ENCODE measurements at regions not wholly inside any gene's neighbourhood (a gene's known extent, or its start where the extent isn't known, plus 50 kb on each side); places are given as distances from the start of the nearest gene placed in this dataset.

DNA sequence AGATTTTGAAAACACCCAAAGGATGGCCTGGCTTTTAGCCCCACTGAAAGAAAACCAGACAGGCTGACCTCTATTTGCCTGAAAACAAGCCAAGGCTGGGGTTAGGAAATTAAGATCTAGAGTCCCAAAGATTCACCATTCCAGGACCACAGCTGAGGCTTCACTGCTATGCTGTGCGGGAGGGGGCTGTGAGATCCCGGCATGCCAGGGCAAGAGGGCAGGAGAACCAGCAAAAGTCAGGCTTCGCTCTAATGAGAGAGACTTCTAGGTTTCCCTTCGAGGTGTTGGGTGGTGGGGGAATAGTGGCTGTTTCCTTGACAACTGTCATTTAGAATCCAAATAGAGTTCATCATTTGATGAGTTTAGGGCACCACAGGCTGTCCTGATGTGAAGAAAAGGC, 152.9 kb upstream of the NFIB start:
- DNase-seq (ENCODE audit: low spot score), result no peak

DNA sequence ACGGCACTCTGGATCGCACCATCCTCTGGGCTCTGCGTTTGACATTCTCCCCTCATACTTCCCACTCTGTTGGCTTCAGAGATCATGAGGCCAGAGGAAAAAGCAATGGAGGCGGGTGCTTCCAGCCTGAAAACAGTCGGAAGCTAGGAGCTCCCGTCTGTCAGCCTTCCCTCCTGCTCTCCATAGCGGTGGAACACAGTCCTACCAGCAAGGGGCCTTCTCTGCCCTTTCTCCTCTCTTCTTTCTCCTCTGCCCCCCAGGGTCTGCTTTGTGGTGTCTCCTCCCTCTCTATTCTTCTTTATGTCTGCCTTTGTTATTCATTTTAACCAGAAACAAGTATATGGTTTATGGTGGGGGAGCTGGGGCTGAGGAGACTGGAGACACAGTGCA, 152.5 kb upstream of the NFIB start:
- DNase-seq (ENCODE audit: low spot score), result no peak

DNA sequence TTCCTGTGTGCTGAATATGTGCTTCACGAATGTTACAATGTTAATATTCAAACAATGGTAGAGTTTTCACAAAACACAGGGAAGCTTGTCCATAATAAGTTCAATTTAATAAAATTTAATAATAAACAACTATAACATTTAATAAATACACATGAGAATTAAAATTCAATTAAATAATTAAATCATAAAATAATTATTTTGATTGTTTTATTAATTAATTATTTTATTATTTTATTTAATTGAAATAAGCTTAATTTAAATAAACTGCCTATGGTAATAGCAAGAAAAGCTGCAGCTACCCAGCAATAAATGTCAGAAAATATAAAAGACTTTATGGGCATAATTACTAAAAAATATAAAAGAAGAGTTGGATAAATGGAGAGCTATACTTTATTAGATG, 149.0 kb upstream of the NFIB start:
- no peak for DNase-seq (ENCODE audit: low spot score)

DNA sequence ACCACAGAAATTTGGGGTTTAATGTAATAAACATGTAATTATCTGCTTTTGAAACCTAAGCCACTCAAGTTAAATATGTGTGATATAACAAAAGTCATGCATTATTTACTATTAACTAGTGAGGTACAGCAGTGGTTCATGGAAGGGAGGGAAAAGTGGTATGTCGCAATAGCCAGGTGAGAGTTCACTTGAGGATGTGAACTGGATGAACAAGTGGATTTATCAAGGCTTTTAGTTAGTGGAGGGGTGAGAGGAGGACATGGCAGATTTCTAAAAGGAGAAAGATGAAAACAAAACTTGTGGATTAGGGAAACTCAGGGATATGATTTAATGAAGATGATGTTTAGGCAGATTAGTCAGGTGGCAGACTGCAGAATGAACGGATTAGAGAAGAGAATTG, 141.3 kb upstream of the NFIB start:
- DNase-seq (ENCODE audit: low spot score), result no peak

DNA sequence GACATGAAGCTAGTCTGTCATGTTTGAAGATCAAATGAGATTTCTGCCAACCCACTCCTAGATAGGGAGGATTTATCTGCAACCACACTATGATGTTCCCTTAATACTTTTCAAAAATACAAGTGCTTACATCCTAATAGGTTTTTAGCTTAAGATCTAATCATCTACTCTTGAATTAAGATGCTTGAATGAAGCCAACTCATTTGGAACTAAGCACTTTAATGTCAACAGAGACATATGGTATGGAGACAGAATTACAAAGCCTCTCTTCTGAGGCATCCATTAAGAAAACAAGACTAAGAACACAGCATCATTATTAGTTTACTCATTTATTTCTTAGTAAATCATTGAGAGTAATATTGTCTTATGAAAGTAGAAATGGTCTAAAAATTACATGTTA, 139.3 kb upstream of the NFIB start:
- no peak for DNase-seq (ENCODE audit: low spot score)

DNA sequence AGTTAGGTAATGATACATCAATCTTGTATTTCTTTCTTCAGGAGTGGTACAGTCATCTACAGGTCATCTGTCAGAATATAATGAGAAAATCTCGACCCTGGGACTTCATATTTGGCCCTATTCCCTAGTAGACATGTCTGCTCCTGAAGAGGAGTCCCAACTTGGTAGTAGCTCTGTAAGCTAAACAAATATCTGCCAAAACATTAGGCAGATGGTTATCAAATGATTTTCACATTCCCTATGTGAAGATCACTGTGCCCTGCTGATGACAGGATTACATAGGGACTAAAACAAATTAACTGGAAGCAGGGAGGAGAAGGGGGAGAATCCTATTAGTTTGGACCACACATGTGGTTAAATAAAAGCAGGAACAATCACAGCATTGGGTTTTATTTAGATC, 138.6 kb upstream of the NFIB start:
- no peak for DNase-seq (ENCODE audit: low spot score)

DNA sequence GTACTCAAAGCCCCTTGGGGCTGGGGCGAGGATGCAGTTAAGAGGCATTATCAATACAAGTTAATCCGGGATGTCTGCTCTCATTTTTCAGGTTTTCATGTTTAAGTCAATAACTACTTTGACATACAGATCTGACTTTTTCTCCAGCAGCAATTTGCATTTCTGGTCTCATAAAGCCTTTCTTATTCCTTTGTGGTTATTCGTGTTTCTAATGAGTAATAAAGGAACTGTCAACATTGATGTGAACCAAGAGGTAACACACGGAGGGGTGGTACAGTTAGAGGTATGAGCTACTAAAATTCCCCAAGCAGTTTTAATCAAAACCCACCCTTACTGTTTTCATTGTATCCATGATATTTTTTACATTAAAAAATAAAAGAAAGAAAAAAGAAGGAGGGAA, 138.0 kb upstream of the NFIB start:
- no peak for DNase-seq (ENCODE audit: low spot score)

DNA sequence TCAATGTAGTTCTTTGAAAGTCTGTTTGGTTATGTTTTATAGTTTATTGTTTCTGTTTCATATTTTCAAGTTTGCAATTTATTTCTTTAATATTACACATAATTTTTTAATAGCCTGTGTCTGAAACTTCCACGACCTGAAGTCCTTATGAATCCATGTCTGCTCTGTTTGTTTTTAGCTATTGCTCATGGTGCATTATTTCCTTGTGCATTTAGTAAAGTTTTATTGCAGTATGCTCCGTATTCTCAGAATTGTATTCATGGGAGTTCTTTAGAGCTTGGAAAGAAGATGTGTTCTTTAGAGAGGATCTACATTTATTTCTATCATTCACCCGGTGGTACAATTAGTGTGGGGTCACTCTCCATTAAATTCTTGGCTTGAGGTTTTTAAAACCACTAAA, 133.2 kb upstream of the NFIB start:
- DNase-seq (ENCODE audit: low spot score), result no peak

DNA sequence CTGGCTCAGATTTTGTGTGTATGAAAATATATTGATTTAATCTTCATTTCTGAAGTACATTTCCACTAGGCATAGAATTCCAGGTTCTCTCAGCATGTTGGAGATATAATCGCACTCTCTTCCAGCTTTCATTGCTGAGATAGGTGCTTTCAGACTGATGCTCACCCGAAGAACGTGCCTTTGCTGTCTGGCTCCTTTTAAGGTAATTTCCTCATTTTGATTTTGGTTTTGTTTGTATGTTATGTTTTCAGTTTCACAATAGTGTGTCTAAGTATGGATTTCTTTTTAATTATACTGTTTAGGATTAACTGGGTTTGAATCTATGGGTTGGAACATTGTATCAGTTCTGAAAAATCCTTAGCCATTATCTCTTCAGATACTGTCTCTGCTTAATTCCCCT, 132.0 kb upstream of the NFIB start:
- no peak for DNase-seq (ENCODE audit: low spot score)

DNA sequence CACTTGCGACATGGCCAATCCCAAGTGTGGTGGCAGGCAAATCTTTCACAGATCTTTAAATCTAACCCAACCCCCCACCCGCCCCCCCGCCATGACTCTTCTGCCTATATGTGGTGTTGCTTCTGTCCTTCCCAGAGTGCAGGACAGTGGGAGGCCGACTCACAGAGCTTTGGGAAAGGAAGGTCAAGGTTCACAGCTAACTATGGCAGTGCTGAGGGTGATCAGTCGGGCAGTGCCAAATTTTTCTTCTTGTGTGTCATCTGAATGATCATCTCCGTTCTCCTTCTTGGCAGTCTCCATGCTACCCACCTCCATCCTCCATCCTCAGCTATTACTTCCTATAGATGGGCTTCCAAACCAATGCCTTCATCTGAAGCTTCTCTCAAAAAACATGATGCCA, 129.0 kb upstream of the NFIB start:
- no peak for DNase-seq (ENCODE audit: low spot score)

DNA sequence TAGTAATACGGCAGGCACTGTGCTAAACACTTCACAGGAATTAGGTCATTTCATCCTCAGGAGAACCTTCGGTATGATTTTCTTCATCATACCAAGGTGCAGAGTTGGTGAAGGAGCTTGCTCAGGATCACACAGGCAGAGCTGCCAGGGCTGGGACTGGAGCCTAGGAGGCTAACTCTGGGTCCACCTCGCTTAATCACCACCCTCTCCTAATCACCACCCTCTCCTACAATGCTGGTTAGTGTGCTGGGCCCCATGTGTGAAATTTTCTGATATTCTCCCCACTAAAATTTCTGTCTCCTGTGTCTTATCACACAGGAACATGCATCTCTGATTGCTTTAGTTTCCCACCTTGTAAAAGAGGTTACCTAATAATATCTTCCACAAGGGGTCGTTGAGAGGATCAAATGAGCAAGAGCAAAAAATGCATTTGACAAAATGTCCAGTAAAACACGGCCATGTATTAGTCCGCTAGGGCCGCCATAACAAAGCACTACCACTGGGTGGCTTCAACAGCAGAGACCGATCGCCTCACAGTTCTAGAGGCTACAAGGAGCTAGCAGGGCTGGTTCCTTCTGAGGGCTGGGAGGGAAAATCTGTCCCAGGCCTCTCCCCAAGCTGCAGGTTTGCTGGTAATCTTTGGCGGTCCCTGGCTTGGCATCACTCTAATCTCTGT, 128.2 kb upstream of the NFIB start:
- peak; percentile 58 for DNase-seq (ENCODE audit: low spot score)

DNA sequence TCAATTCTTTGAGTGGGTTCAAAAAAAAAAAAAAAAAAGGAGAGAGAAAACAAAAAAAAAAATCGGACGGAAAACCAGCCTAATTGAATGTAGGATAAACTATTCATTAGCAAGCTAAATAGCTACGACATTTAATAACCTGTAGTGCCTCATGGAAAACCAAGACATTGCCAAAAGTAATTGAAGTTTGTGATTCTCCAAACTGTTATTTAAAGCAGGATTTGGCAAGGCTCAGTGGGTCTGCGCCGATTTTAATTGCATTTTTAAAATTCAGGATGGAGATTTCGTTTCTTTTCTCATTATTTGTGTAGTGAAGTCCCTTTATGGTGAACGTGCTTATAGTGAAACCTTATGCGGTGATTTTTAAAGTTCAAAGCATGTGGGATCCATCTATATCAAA, 127.2 kb upstream of the NFIB start:
- no peak for DNase-seq (ENCODE audit: low spot score)

GRCh38 chr9:14440062-14440461, 126.1 kb upstream of the NFIB start:
- DNase-seq (ENCODE audit: low spot score), result no peak

GRCh38 chr9:14439555-14439954, 125.6 kb upstream of the NFIB start:
- no peak for DNase-seq (ENCODE audit: low spot score)

- DNase-seq (ENCODE audit: low spot score), result no peak
Observed at GRCh38 chr9:14438232-14439021, 124.5 kb upstream of the NFIB start.

DNA sequence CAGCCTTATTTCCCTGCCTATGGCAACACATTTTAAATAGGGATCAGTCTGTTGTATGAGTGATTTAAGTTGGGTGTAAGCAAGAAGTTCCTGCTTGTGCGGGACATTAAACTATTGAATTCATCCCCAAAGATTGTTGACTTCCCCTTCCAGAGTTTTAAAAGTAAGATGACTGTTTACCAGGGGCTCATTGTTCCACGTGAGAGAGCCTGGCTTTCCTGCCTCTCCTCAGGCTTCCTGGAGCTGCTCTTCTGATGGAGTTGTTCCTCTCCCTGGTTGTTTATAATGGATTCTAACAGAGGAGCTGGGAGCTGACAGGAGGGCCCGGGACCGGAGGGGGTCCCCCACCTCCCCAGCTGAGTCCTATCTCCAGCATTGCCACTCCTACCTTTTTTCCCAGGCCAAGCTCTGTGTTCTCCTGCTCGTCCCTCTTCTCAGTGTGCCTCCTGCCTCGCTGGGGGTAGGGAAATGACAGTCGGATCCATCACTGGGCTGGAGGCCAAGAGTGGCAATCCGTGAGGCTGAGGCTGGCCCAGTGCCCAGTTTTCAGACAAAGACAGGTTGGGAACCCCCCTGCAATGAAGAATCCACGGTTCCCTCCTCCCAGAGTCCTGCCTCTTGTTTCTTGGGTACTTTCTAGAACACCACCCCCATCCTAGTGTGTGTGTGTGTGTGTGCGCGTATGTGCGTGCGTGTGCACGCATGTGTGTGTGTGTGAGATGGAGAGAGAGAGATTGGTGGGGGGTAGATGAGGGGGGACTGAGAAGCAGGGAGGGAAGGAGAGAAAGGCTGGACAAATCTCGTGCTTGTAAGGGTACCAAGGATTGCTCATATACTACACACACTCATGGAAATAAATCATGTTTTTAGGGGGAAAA, 123.7 kb upstream of the NFIB start:
- DNase-seq (ENCODE audit: low spot score), result no peak

- no peak for DNase-seq (ENCODE audit: low spot score)
Observed at GRCh38 chr9:14435871-14436270, 121.9 kb upstream of the NFIB start.

DNA sequence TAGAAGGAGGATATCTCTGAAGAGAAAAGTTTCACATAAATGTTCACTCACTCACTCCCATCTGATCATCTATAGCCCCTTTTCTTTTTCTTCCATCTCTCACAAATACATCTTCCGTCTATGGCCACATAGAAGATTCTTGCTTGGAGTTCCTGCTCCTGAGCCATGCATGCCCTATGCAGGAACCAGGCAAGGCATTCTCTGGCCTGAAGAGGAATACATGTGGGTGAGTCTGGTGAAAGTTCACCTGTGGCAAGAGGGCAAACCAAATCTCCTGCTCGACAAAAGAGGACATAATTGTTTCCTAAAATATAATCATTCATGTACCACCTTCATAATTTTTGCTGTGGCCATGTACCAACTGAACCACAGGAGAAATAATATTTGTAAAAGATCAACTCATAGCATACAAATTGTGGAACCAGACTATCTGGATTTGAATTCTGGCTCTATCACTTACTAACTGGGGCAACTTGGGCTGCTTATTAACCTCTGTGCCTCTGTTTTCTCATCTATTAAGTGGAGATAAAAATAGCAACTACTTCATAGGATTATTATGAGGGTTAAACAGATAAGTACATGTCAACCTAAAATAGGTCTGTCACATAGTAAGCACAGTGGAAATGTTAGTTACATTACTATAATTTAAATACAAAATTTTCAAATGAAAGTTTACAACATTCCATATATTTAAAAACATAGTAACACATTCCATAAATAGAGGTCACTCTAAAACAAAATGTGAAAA, 121.2 kb upstream of the NFIB start:
- DNase-seq (ENCODE audit: low spot score), result no peak

- DNase-seq (ENCODE audit: low spot score), result no peak
Observed at GRCh38 chr9:14434158-14434504, 120.2 kb upstream of the NFIB start.

DNA sequence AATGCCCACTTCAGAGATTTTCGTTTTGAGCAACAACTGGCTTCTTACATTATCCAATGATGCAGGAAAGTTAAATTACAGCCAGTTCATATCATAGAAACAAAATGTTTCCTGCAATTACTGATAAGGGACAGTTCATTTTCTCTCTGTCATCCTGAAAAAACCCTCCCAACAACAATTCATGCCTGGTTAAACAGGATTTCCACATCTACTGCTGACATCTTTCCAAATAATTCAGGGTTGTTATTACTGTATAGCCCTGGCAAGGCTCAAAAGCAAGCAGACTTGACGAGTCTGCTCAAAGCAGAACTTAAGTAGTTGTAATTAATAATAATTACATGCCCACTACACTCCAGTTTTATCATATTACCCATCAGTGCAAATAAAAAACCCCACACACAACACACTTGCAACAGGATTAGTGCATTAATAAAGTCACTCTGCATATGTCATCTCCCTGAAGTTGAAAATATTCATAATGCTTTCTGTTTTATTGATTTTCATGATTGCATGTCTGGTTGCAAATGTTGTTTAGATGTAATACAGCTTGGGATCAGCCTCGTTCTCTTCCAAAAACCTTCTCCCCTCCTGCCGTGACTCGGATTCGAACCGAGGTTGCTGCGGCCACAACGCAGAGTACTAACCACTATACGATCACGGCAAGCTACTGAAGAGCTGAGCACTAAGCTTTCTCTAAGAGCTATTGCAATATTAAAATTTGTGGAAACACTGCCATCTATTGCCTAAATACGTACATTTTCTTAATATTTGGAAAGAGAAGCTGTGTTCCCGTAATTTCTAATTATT, 119.6 kb upstream of the NFIB start:
- no peak for DNase-seq (ENCODE audit: low spot score)

- DNase-seq (ENCODE audit: low spot score), result no peak
Observed at GRCh38 chr9:14432666-14433350, 118.9 kb upstream of the NFIB start.

Data from ecto neural progenitor cell (in vitro differentiated cells).